ENCODE measurements at regions not wholly inside any gene's neighbourhood (a gene's known extent, or its start where the extent isn't known, plus 50 kb on each side); places are given as distances from the start of the nearest gene placed in this dataset.

GRCh38 chr13:106996867-106997618 is 429.1 kb upstream of the ARGLU1 start:
- intact Hi-C loops (cut with micrococcal nuclease), result no loop called here

GRCh38 chr13:106990594-106990993 is 422.7 kb upstream of the ARGLU1 start:
- intact Hi-C loops (cut with micrococcal nuclease), result no loop called here

GRCh38 chr13:106989876-106990275 is 421.9 kb upstream of the ARGLU1 start:
- intact Hi-C loops (cut with micrococcal nuclease), result no loop called here

- intact Hi-C loops (cut with micrococcal nuclease), result no loop called here
Observed at GRCh38 chr13:106987427-106987785, 419.5 kb upstream of the ARGLU1 start.

- intact Hi-C loops (cut with micrococcal nuclease), result no loop called here
Observed at GRCh38 chr13:106986687-106987426, 418.9 kb upstream of the ARGLU1 start.

GRCh38 chr13:106986033-106986484 is 418.1 kb upstream of the ARGLU1 start:
- intact Hi-C loops (cut with micrococcal nuclease), result no loop called here

- intact Hi-C loops (cut with micrococcal nuclease), result no loop called here
Observed at GRCh38 chr13:106985481-106985880, 417.5 kb upstream of the ARGLU1 start.

- intact Hi-C loops (cut with micrococcal nuclease), result no loop called here
Observed at GRCh38 chr13:106981051-106981450, 413.1 kb upstream of the ARGLU1 start.

- intact Hi-C loops (cut with micrococcal nuclease), result no loop called here
Observed at GRCh38 chr13:106967391-106967790, 399.5 kb upstream of the ARGLU1 start.

- intact Hi-C loops (cut with micrococcal nuclease), result no loop called here
Observed at GRCh38 chr13:106963151-106963550, 395.2 kb upstream of the ARGLU1 start.

- intact Hi-C loops (cut with micrococcal nuclease), result no loop called here
Observed at GRCh38 chr13:106961651-106962050, 393.7 kb upstream of the ARGLU1 start.

- intact Hi-C loops (cut with micrococcal nuclease), result no loop called here
Observed at GRCh38 chr13:106961216-106961615, 393.3 kb upstream of the ARGLU1 start.

GRCh38 chr13:106958621-106959048 is 390.7 kb upstream of the ARGLU1 start:
- intact Hi-C loops (cut with micrococcal nuclease), result no loop called here

GRCh38 chr13:106942563-106942962 is 374.6 kb upstream of the ARGLU1 start:
- intact Hi-C loops (cut with micrococcal nuclease), result no loop called here

GRCh38 chr13:106941779-106942178 is 373.8 kb upstream of the ARGLU1 start:
- intact Hi-C loops (cut with micrococcal nuclease), result no loop called here

- intact Hi-C loops (cut with micrococcal nuclease), result no loop called here
Observed at GRCh38 chr13:106927421-106927820, 359.5 kb upstream of the ARGLU1 start.

GRCh38 chr13:106922384-106922783 is 354.4 kb upstream of the ARGLU1 start:
- intact Hi-C loops (cut with micrococcal nuclease), result no loop called here

GRCh38 chr13:106919638-106920037 is 351.7 kb upstream of the ARGLU1 start:
- intact Hi-C loops (cut with micrococcal nuclease), result loop anchor here (2.0 kb wide), 1 partner anchor 385 kb away; the partner anchor contains the start of gene EFNB2

GRCh38 chr13:106919133-106919532 is 351.2 kb upstream of the ARGLU1 start:
- intact Hi-C loops (cut with micrococcal nuclease), result loop anchor here (2.0 kb wide), 1 partner anchor 384 kb away; the partner anchor contains the start of gene EFNB2

- intact Hi-C loops (cut with micrococcal nuclease), result loop anchor here (1.0 to 2.0 kb wide), 2 partner anchors 350 to 384 kb away; partner anchors contain the start of genes ARGLU1 and EFNB2
Observed at GRCh38 chr13:106918557-106918860, 350.6 kb upstream of the ARGLU1 start.

GRCh38 chr13:106917673-106918556 is 350.0 kb upstream of the ARGLU1 start:
- intact Hi-C loops (cut with micrococcal nuclease), result loop anchor here (1.0 to 2.0 kb wide), 2 partner anchors 350 to 383 kb away; partner anchors contain the start of genes ARGLU1 and EFNB2
